H1 (cell line): ENCODE measurements at regions not wholly inside any gene's neighbourhood (a gene's known extent, or its start where the extent isn't known, plus 50 kb on each side); places are given as distances from the start of the nearest gene placed in this dataset.

Experiments
- CTCF ChIA-PET: fragments of 300-600 bp; sonication (Branson Sonifier 250); formaldehyde crosslinking; loops from one replicate; lab custom pipeline; 2021; ENCODE audit not compliant: partially characterized antibody; lab: Charles Lee
- POLR2A ChIA-PET: fragments of 300-600 bp; sonication (Branson Sonifier 250); formaldehyde crosslinking; loops from one replicate; lab custom pipeline; 2021; ENCODE audit warnings: inconsistent platforms; ENCODE audit not compliant: partially characterized antibody; lab: Charles Lee
- DNase-seq, 2 experiments: peaks; one replicate each; pipeline versions ENCODE4 v3.0.0 to v3.0.0-alpha.2; 2010 to 2022; ENCODE audit warnings: low spot score in 2 of 2, low read depth in 1 of 2, mixed read lengths in 1 of 2
- FAIRE-seq: peaks from 2 replicates; lab custom pipeline; 2011; peaks lifted over from hg19 to GRCh38; lab: Jason Lieb, UNC
- H2AFZ ChIP-seq: 2 replicates; pipeline ENCODE4 v1.8.1; 2012; ENCODE audit warnings: low read length, inconsistent platforms
- H2AK5ac ChIP-seq: 2 replicates; pipeline ENCODE4 v1.6.1; 2013; ENCODE audit warnings: low read depth, low read length
- H2BK120ac ChIP-seq: replicated peaks from 2 replicates; pipeline ENCODE3; 2013; ENCODE audit warnings: low read depth, low read length, inconsistent platforms
- H2BK12ac ChIP-seq: 2 replicates; pipeline ENCODE4 v1.6.1; 2013; ENCODE audit warnings: low read depth, low read length
- H2BK15ac ChIP-seq: 2 replicates; pipeline ENCODE4 v1.6.1; 2013; ENCODE audit warnings: low read length
- H2BK20ac ChIP-seq: 2 replicates; pipeline ENCODE4 v1.6.1; 2013; ENCODE audit warnings: low read length
- H2BK5ac ChIP-seq: 2 replicates; pipeline ENCODE4 v1.6.1; 2013; ENCODE audit warnings: low read depth, low read length
- H3K14ac ChIP-seq: 2 replicates; pipeline ENCODE4 v1.6.1; 2013; ENCODE audit warnings: inconsistent platforms; ENCODE audit not compliant: insufficient read length
- H3K18ac ChIP-seq: 2 replicates; pipeline ENCODE4 v1.6.1; 2013; ENCODE audit warnings: low read length; ENCODE audit errors: extremely low read depth
- H3K23ac ChIP-seq: 2 replicates; pipeline ENCODE4 v1.6.1; 2013; ENCODE audit warnings: inconsistent platforms; ENCODE audit not compliant: insufficient read length
- H3K23me2 ChIP-seq: 2 replicates; pipeline ENCODE4 v1.6.1; 2013; ENCODE audit warnings: low read depth, low read length
- H3K27ac ChIP-seq: 2 replicates; pipeline ENCODE4 v1.6.1; 2011; ENCODE audit warnings: low read depth, low read length, inconsistent platforms
- H3K27me3 ChIP-seq, 4 experiments: replicated peaks in 1 of 4; 1 replicate in 1 of 4; 2 replicates in 3 of 4; pipeline versions ENCODE4 v1.6.1 to v1.8.1; 2011 to 2013; ENCODE audit warnings: low read length in 3 of 4, mild to moderate bottlenecking in 3 of 4, inconsistent platforms in 2 of 4, mixed read lengths in 2 of 4, moderate library complexity in 1 of 4; ENCODE audit not compliant: control insufficient read depth in 3 of 4, insufficient read depth in 3 of 4; ENCODE audit errors: extremely low read depth in 1 of 4
- H3K36me3 ChIP-seq, 4 experiments: 2 replicates each; pipeline versions ENCODE4 v1.6.1 to v1.8.1; 2011 to 2013; ENCODE audit warnings: mild to moderate bottlenecking in 4 of 4, low read length in 3 of 4, moderate library complexity in 2 of 4, control low read depth in 1 of 4, inconsistent platforms in 1 of 4; ENCODE audit not compliant: insufficient read depth in 4 of 4, control insufficient read depth in 2 of 4
- H3K4ac ChIP-seq: replicated peaks from 2 replicates; pipeline ENCODE3; 2013; ENCODE audit warnings: low read length, low read depth, mixed read lengths, inconsistent platforms; ENCODE audit not compliant: insufficient read length
- H3K4me1 ChIP-seq, 4 experiments: replicated peaks in 1 of 4; 1 replicate in 1 of 4; 2 replicates in 3 of 4; pipeline versions ENCODE4 v1.6.1 to v1.8.1; 2011 to 2013; ENCODE audit warnings: low read length in 3 of 4, inconsistent platforms in 2 of 4, mixed read lengths in 1 of 4; ENCODE audit not compliant: insufficient read depth in 4 of 4, control insufficient read depth in 3 of 4
- H3K4me2 ChIP-seq, 2 experiments: 2 replicates each; pipeline versions ENCODE4 v1.6.1 to v1.8.1; 2011 to 2013; ENCODE audit warnings: low read depth in 2 of 2, low read length in 2 of 2, control low read depth in 1 of 2, inconsistent platforms in 1 of 2, mild to moderate bottlenecking in 1 of 2; ENCODE audit not compliant: insufficient read depth in 1 of 2
- H3K4me3 ChIP-seq, 4 experiments: fragments of 200-600, 300-600 bp in 1 of 4; sonication (generic), shearing (Covaris generic), sonication (Bioruptor Twin) in 1 of 4; 2 replicates each; pipeline versions ENCODE4 v1.5.1 to v1.8.1; 2011 to 2016; ENCODE audit warnings: low read length in 4 of 4, low read depth in 3 of 4, control low read depth in 2 of 4, inconsistent platforms in 2 of 4, mild to moderate bottlenecking in 2 of 4, mixed read lengths in 1 of 4, moderate library complexity in 1 of 4; ENCODE audit not compliant: insufficient read depth in 2 of 4; ENCODE audit errors: extremely low read depth in 1 of 4
- H3K56ac ChIP-seq: replicated peaks from 2 replicates; pipeline ENCODE3; 2013; ENCODE audit warnings: low read depth, mild to moderate bottlenecking, mixed read lengths, low read length, inconsistent platforms; ENCODE audit not compliant: insufficient read length
- H3K79me1 ChIP-seq: 2 replicates; pipeline ENCODE4 v1.6.1; 2013; ENCODE audit warnings: low read depth, low read length, control low read depth
- H3K79me2 ChIP-seq, 2 experiments: 2 replicates each; pipeline versions ENCODE4 v1.6.1 to v1.8.1; 2012 to 2013; ENCODE audit warnings: low read length in 2 of 2, mild to moderate bottlenecking in 2 of 2, inconsistent platforms in 1 of 2; ENCODE audit not compliant: insufficient read depth in 2 of 2, control insufficient read depth in 1 of 2
- H3K9ac ChIP-seq, 4 experiments: replicated peaks in 1 of 4; 1 replicate in 1 of 4; 2 replicates in 3 of 4; pipeline versions ENCODE4 v1.6.1 to v1.8.1; 2011 to 2013; ENCODE audit warnings: low read depth in 3 of 4, low read length in 3 of 4, control low read depth in 2 of 4, mild to moderate bottlenecking in 2 of 4, moderate library complexity in 2 of 4, inconsistent platforms in 1 of 4; ENCODE audit errors: extremely low read depth in 1 of 4
- H3K9me3 ChIP-seq, 2 experiments: 2 replicates each; pipeline versions ENCODE4 v1.6.1 to v1.8.1; 2012 to 2013; ENCODE audit warnings: mild to moderate bottlenecking in 2 of 2, moderate library complexity in 2 of 2, control low read depth in 1 of 2, inconsistent platforms in 1 of 2, low read depth in 1 of 2, low read length in 1 of 2, mixed read lengths in 1 of 2; ENCODE audit not compliant: insufficient read depth in 2 of 2
- H4K20me1 ChIP-seq, 2 experiments: replicated peaks in 1 of 2; 2 replicates each; pipeline versions ENCODE3 to v1.8.1; 2011 to 2013; ENCODE audit warnings: inconsistent platforms in 2 of 2, low read length in 2 of 2, mild to moderate bottlenecking in 1 of 2; ENCODE audit not compliant: insufficient read depth in 2 of 2, control insufficient read depth in 1 of 2
- H4K5ac ChIP-seq: 2 replicates; pipeline ENCODE4 v1.6.1; 2013; ENCODE audit warnings: low read length, low read depth, mixed read lengths, inconsistent platforms; ENCODE audit not compliant: insufficient read length
- H4K8ac ChIP-seq: 2 replicates; pipeline ENCODE4 v1.8.0; 2013; ENCODE audit warnings: mild to moderate bottlenecking, moderate library complexity, low read length, inconsistent platforms; ENCODE audit not compliant: insufficient read depth; ENCODE audit errors: extremely low read depth
- H4K91ac ChIP-seq: replicated peaks from 2 replicates; pipeline ENCODE3; 2013; ENCODE audit warnings: low read length, mixed read lengths, inconsistent platforms; ENCODE audit not compliant: insufficient read length
- JUND ChIP-seq: IDR thresholded peaks from 2 replicates; pipeline ENCODE4 v1.6.1; 2011; ENCODE audit warnings: mild to moderate bottlenecking, improper control_type of control experiment, low read length
- RBBP5 ChIP-seq: IDR thresholded peaks from 2 replicates; pipeline ENCODE4 v1.7.1; 2012; ENCODE audit warnings: low read depth, mild to moderate bottlenecking, inconsistent platforms, low read length, moderate library complexity, borderline replicate concordance
- SP4 ChIP-seq: IDR thresholded peaks from 2 replicates; pipeline ENCODE4 v1.6.1; 2012; ENCODE audit warnings: low read length, inconsistent platforms
- WGBS, 2 experiments: shearing (Covaris generic) in 1 of 2; methylation state at CpG; one replicate each; pipeline versions ENCODE4 v1.1.6 to v1.1.7; 2013 to 2015; ENCODE audit warnings: low lambda C conversion rate in 2 of 2, mixed read lengths in 2 of 2, inconsistent platforms in 1 of 2, low coverage in 1 of 2, missing lambda C conversion rate in 1 of 2; ENCODE audit not compliant: insufficient replicate concordance in 2 of 2, insufficient coverage in 1 of 2, insufficient read length in 1 of 2; ENCODE audit errors: extremely low coverage in 1 of 2, missing lambda C conversion rate in 1 of 2; 5-methylcytosine and 5-hydroxymethylcytosine counted together

DNA sequence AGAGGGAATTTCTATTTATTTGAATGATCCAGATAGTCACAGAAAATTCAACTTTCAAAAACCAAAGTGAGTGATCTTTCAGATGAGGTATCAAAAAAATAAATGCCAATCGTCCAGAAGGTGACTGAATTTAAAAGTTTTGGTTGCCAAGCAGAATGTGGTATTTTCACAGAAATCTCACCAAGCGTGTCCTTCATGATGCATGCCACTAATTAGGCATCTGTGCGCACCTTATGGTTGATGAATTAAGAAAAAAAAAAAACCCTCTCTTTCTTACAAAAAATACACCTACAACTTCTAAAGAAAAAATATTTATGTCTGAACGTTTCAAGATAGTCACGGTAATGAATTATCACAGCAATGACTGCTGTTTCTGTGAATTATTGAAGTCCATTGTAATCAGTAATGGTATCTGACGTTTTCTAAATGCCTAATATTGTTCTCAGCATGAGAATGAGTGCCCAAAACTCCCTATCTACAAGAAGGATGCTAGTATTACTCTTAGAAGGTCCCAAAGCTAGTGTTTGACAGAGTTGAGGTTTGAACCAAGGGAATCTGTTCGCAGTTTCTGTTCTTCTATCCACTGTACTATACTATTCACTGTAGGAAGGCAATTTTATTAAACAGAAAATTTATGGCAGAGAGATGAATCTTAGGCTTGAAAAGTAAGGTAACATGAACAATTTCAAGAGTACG lies 219.6 kb upstream of the NETO1 start:
- Histone ChIP-seq H4K8ac (no peak overlapping the region), H2BK5ac (no peak overlapping the region), H3K14ac (no peak overlapping the region), H4K20me1 (no peaks in the 10 kb centered on the region), H3K79me1 (no peaks in the 10 kb centered on the region), H3K9me3 (0 out of 4 replicates have a peak, but pooled peaks cover 0 to 2% of the 10 kb centered on the region in 2 experiments), H2BK15ac (no peak overlapping the region), H3K4me2 (no peak overlapping the region), H3K27me3 (no peaks in the 10 kb centered on the region), H3K23ac (no peak overlapping the region), H3K56ac (no peak overlapping the region), H2BK120ac (no peak overlapping the region), H3K4ac (no peak overlapping the region), H3K4me3 (no peak overlapping the region), H3K36me3 (no peaks in the 10 kb centered on the region), H4K5ac (no peak overlapping the region), H3K27ac (no peak overlapping the region), H2BK12ac (no peak overlapping the region), H2AFZ (no peak overlapping the region), H3K23me2 (no peaks in the 10 kb centered on the region), H4K91ac (no peak overlapping the region), H3K79me2 (no peaks in the 10 kb centered on the region), H2AK5ac (no peak overlapping the region), H2BK20ac (no peak overlapping the region), H3K9ac (no peak overlapping the region), H3K4me1 (no peaks in the 10 kb centered on the region), H3K18ac (no peak overlapping the region)
- ChIA-PET CTCF (no interaction called here), POLR2A (no interaction called here)
- WGBS, 2 experiments = 94% methylated on average over 8 of the region's 8 CpGs; no CpG with 5 or more reads in 1 of the 2 experiments
- TF ChIP-seq RBBP5 = no peak
- no peak for TF ChIP-seq SP4
- no peak for TF ChIP-seq JUND
- no peak for FAIRE-seq
- DNase-seq = no peak
